ENCODE measurements at regions not wholly inside any gene's neighbourhood (a gene's known extent, or its start where the extent isn't known, plus 50 kb on each side); places are given as distances from the start of the nearest gene placed in this dataset.
"Not testable (repeated sequence)": the region's sequence is repeated elsewhere in the genome, so short reads cannot be mapped to it uniquely, and the experiment has no call there.

GRCh38 chr1:163632269-163632668 is 310.5 kb downstream of the NUF2 start:
- no peak for DNase-seq (ENCODE audit: low read depth, low spot score)
- no peak overlapping the region for H3K27ac ChIP-seq

GRCh38 chr1:163633366-163633765 is 311.6 kb downstream of the NUF2 start:
- no peak overlapping the region for H3K27ac ChIP-seq
- no peak for DNase-seq (ENCODE audit: low read depth, low spot score)

GRCh38 chr1:163645676-163646075 is 323.9 kb downstream of the NUF2 start:
- not testable (repeated sequence) for DNase-seq (ENCODE audit: low read depth, low spot score); H3K27ac ChIP-seq

GRCh38 chr1:163650624-163651023 is 328.9 kb downstream of the NUF2 start:
- DNase-seq (ENCODE audit: low read depth, low spot score) = no peak
- no peak overlapping the region for H3K27ac ChIP-seq

GRCh38 chr1:163652441-163652840 is 330.7 kb downstream of the NUF2 start:
- H3K27ac ChIP-seq = no peak overlapping the region
- no peak for DNase-seq (ENCODE audit: low read depth, low spot score)

GRCh38 chr1:163655565-163655964 is 333.8 kb downstream of the NUF2 start:
- DNase-seq (ENCODE audit: low read depth, low spot score) = no peak

GRCh38 chr1:163656095-163656759 is 334.5 kb downstream of the NUF2 start:
- H3K27ac ChIP-seq = no peak overlapping the region
- no peak for DNase-seq (ENCODE audit: low read depth, low spot score)

More at GRCh38 chr1:163655565-163655964, 333.8 kb downstream of the NUF2 start:
- no peak overlapping the region for H3K27ac ChIP-seq

- H3K27ac ChIP-seq = no peak overlapping the region
- no peak for DNase-seq (ENCODE audit: low read depth, low spot score)
Observed at GRCh38 chr1:163657719-163658118, 336.0 kb downstream of the NUF2 start.

- DNase-seq (ENCODE audit: low read depth, low spot score) = no peak
- no peak overlapping the region for H3K27ac ChIP-seq
Observed at GRCh38 chr1:163661391-163661790, 339.6 kb downstream of the NUF2 start.

GRCh38 chr1:163664671-163665335 is 343.0 kb downstream of the NUF2 start:
- no peak overlapping the region for H3K27ac ChIP-seq
- no peak for DNase-seq (ENCODE audit: low read depth, low spot score)

GRCh38 chr1:163668472-163668871 is 346.7 kb downstream of the NUF2 start:
- H3K27ac ChIP-seq = no peak overlapping the region
- DNase-seq (ENCODE audit: low read depth, low spot score) = no peak

- DNase-seq (ENCODE audit: low read depth, low spot score) = no peak
- H3K27ac ChIP-seq = no peak overlapping the region
Observed at GRCh38 chr1:163670989-163671757, 349.4 kb downstream of the NUF2 start.

GRCh38 chr1:163672976-163673758 is 351.4 kb downstream of the NUF2 start:
- no peak for DNase-seq (ENCODE audit: low read depth, low spot score)
- H3K27ac ChIP-seq = no peak overlapping the region

GRCh38 chr1:163673759-163674151 is 352.0 kb downstream of the NUF2 start:
- no peak overlapping the region for H3K27ac ChIP-seq
- DNase-seq (ENCODE audit: low read depth, low spot score) = no peak

GRCh38 chr1:163674236-163674635 is 352.5 kb downstream of the NUF2 start:
- H3K27ac ChIP-seq = no peak overlapping the region
- no peak for DNase-seq (ENCODE audit: low read depth, low spot score)

- no peak overlapping the region for H3K27ac ChIP-seq
- no peak for DNase-seq (ENCODE audit: low read depth, low spot score)
Observed at GRCh38 chr1:163684785-163685184, 363.0 kb downstream of the NUF2 start.

GRCh38 chr1:163692266-163692665 is 370.5 kb downstream of the NUF2 start:
- no peak overlapping the region for H3K27ac ChIP-seq
- DNase-seq (ENCODE audit: low read depth, low spot score) = no peak

GRCh38 chr1:163697137-163697536 is 375.4 kb downstream of the NUF2 start:
- H3K27ac ChIP-seq = no peak overlapping the region
- DNase-seq (ENCODE audit: low read depth, low spot score) = no peak

- no peak overlapping the region for H3K27ac ChIP-seq
- DNase-seq (ENCODE audit: low read depth, low spot score) = no peak
Observed at GRCh38 chr1:163701783-163702374, 380.1 kb downstream of the NUF2 start.

GRCh38 chr1:163703794-163704193 is 382.0 kb downstream of the NUF2 start:
- peak overlapping the region; percentile 58 for H3K27ac ChIP-seq
- peak; percentile 72 for DNase-seq (ENCODE audit: low read depth, low spot score)

Data from epithelial cell of prostate (primary cell).